GM10248 (cell line): ENCODE measurements at regions not wholly inside any gene's neighbourhood (a gene's known extent, or its start where the extent isn't known, plus 50 kb on each side); places are given as distances from the start of the nearest gene placed in this dataset.
"Not testable (repeated sequence)": the region's sequence is repeated elsewhere in the genome, so short reads cannot be mapped to it uniquely, and the experiment has no call there.

ENCODE experiments used
- CTCF ChIA-PET: fragments of 300-600 bp; sonication (Branson Sonifier 250); formaldehyde crosslinking; extraction: SDS; loops from one replicate; lab custom pipeline; 2021; ENCODE audit warnings: antibody characterized with exemption; lab: Yijun Ruan, JAX
- POLR2A ChIA-PET: fragments of 350-650 bp; sonication (Branson Sonifier 250); formaldehyde crosslinking; extraction: SDS; loops from one replicate; lab custom pipeline; 2020; ENCODE audit warnings: antibody characterized with exemption; lab: Yijun Ruan, JAX
- DNase-seq: peaks from one replicate; pipeline ENCODE4 v3.0.0; 2012; ENCODE audit errors: extremely low spot score
- CTCF ChIP-seq: IDR thresholded peaks from 2 replicates; pipeline ENCODE4 v1.5.1; 2012; ENCODE audit warnings: mild to moderate bottlenecking, low read depth; ENCODE audit errors: extremely low read depth, missing control alignments, control extremely low read depth

- TF ChIP-seq CTCF, result no peak
- CTCF ChIA-PET, result no interaction called here
- DNase-seq, result no peak
- POLR2A ChIA-PET, result no interaction called here
Measured at GRCh38 chr18:1784113-1784512, 787.2 kb downstream of the METTL4 start.

GRCh38 chr18:1785980-1786379 lies 785.3 kb downstream of the METTL4 start:
- POLR2A ChIA-PET, DNase-seq, CTCF ChIA-PET: not testable (repeated sequence)

GRCh38 chr18:1796636-1797035 lies 774.7 kb downstream of the METTL4 start:
- ChIA-PET CTCF (interaction anchor here (1.5 kb wide), 1 partner anchor 10 kb away, joined by 3 read pairs; no protein-coding TSS in a partner anchor), POLR2A (no interaction called here)
- TF ChIP-seq CTCF, result no peak
- DNase-seq, result no peak

GRCh38 chr18:1797235-1797634 lies 774.1 kb downstream of the METTL4 start:
- ChIA-PET CTCF (interaction anchor here (1.5 kb wide), 1 partner anchor 9 kb away, joined by 3 read pairs; no protein-coding TSS in a partner anchor), POLR2A (no interaction called here)
- no peak for TF ChIP-seq CTCF
- no peak for DNase-seq

- no peak for TF ChIP-seq CTCF
- no peak for DNase-seq
- ChIA-PET CTCF (interaction anchor here (1.4 kb wide), 1 partner anchor 9 kb away, joined by 3 read pairs; no protein-coding TSS in a partner anchor), POLR2A (no interaction called here)
Measured at GRCh38 chr18:1805521-1805920, 765.8 kb downstream of the METTL4 start.

GRCh38 chr18:1806884-1807615 lies 764.3 kb downstream of the METTL4 start:
- POLR2A ChIA-PET, result no interaction called here
- CTCF ChIA-PET, result interaction anchor here (1.4 kb wide), 1 partner anchor 10 kb away, joined by 3 read pairs; no protein-coding TSS in a partner anchor
- no peak for TF ChIP-seq CTCF
- no peak for DNase-seq

GRCh38 chr18:1811282-1811681 lies 760.0 kb downstream of the METTL4 start:
- POLR2A ChIA-PET, result no interaction called here
- no peak for TF ChIP-seq CTCF
- CTCF ChIA-PET, result no interaction called here
- no peak for DNase-seq
